Gastrocnemius medialis (tissue), 4 donors: ENCODE measurements at regions not wholly inside any gene's neighbourhood (a gene's known extent, or its start where the extent isn't known, plus 50 kb on each side); places are given as distances from the start of the nearest gene placed in this dataset.

Source experiments
- ATAC-seq, 2 donors: fragments of 150-250 bp; one replicate each; pipeline ENCODE4 v1.9.1; 2016
- DNase-seq, 2 donors: peaks; one replicate each; pipeline ENCODE4 v3.0.0-alpha.2; 2019
- H3K27ac ChIP-seq, 4 donors: fragments of 200-600 bp; sonication (generic); 1 replicate in 1 of 4; 2 replicates in 3 of 4; pipeline ENCODE4 v1.5.1; 2016 to 2018; ENCODE audit warnings: mild to moderate bottlenecking in 2 of 4, moderate library complexity in 1 of 4
- H3K27me3 ChIP-seq, 3 donors: fragments of 200-600 bp; sonication (generic) in 2 of 3; 1 replicate in 1 of 3; 2 replicates in 2 of 3; pipeline versions ENCODE4 v1.5.1 to v1.6.0; 2016 to 2019; ENCODE audit warnings: mild to moderate bottlenecking in 1 of 3, moderate library complexity in 1 of 3
- H3K36me3 ChIP-seq, 2 donors: fragments of 200-600 bp; sonication (generic) in 1 of 2; one replicate each; pipeline ENCODE4 v1.5.1; 2017 to 2018
- H3K4me1 ChIP-seq, 2 donors: fragments of 200-600 bp; sonication (generic) in 1 of 2; one replicate each; pipeline ENCODE4 v1.5.1; 2016 to 2017; ENCODE audit warnings: mild to moderate bottlenecking in 2 of 2
- H3K4me3 ChIP-seq, 4 donors: fragments of 200-600 bp; sonication (generic) in 3 of 4; 1 replicate in 1 of 4; 2 replicates in 3 of 4; pipeline ENCODE4 v1.5.1; 2016 to 2019; ENCODE audit warnings: mild to moderate bottlenecking in 2 of 4
- H3K9me3 ChIP-seq, 3 donors: fragments of 200-600 bp; sonication (generic) in 2 of 3; 1 replicate in 1 of 3; 2 replicates in 2 of 3; pipeline ENCODE4 v1.5.1; 2016 to 2019
- POLR2A ChIP-seq, 2 donors: fragments of 450-650 bp; IDR thresholded peaks; one replicate each; pipeline ENCODE4 v1.6.1; 2017; ENCODE audit warnings: antibody characterized with exemption in 2 of 2, mild to moderate bottlenecking in 2 of 2, moderate library complexity in 2 of 2
- in situ Hi-C, 4 donors: fragments of 200-750 bp; cut with MboI; loops; one replicate each; pipeline versions ENCODE4 v1.15.0 to v1.8.0; 2017; ENCODE audit warnings: low sequenced_read_pairs in 4 of 4
- intact Hi-C: fragments of 100-400 bp; cut with DNase I; formaldehyde crosslinking; loops from one replicate; pipeline ENCODE4 v1.15.1; 2023; ENCODE audit warnings: low total_unique reads
- TF ChIP-seq, protein P1 (sequence below), 5 experiments: fragments of 450-650 bp in 3 of 5; fragments of 200-600 bp in 2 of 5; sonication (generic) in 2 of 5; IDR thresholded peaks in 4 of 5; conservative IDR thresholded peaks in 1 of 5; 1 replicate in 4 of 5; 2 replicates in 1 of 5; pipeline ENCODE4 v1.5.1; 2016 to 2019; ENCODE audit warnings: antibody characterized with exemption in 5 of 5, mild to moderate bottlenecking in 3 of 5, moderate library complexity in 3 of 5

DNA sequence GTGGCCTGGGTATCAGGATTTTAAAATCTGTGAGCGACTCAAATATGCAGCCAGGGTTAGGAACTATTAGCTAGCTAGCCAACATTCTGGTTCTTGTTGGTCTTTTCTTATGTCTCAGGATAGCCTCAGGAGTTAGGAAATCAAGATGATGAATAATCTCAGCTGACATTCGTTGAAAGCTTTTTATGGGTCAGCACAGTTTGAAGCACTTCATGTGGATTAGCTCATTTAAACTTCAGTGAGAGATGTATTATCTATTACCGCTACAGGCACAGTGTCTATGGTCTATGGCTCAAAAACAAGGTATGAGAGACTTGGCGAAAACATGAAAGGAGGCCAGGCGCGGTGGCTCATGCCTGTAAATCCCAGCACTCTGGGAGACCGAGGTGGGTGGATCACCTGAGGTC is 187.5 kb upstream of the THRB start:
- Histone ChIP-seq H3K36me3 (no peaks in the 10 kb centered on the region), H3K4me1 (peaks cover 12 to 15% of the 10 kb centered on the region in 2 donors), H3K4me3 (no peak overlapping the region), H3K9me3 (no peaks in the 10 kb centered on the region), H3K27ac (no peak overlapping the region), H3K27me3 (no peaks in the 10 kb centered on the region)
- no peak for TF ChIP-seq POLR2A (IDR thresholded peaks at IDR 0.05)
- TF ChIP-seq, protein P1, sequence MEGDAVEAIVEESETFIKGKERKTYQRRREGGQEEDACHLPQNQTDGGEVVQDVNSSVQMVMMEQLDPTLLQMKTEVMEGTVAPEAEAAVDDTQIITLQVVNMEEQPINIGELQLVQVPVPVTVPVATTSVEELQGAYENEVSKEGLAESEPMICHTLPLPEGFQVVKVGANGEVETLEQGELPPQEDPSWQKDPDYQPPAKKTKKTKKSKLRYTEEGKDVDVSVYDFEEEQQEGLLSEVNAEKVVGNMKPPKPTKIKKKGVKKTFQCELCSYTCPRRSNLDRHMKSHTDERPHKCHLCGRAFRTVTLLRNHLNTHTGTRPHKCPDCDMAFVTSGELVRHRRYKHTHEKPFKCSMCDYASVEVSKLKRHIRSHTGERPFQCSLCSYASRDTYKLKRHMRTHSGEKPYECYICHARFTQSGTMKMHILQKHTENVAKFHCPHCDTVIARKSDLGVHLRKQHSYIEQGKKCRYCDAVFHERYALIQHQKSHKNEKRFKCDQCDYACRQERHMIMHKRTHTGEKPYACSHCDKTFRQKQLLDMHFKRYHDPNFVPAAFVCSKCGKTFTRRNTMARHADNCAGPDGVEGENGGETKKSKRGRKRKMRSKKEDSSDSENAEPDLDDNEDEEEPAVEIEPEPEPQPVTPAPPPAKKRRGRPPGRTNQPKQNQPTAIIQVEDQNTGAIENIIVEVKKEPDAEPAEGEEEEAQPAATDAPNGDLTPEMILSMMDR (IDR thresholded peaks at IDR 0.05 in 4 of 5, conservative IDR thresholded peaks at IDR 0.05 in 1 of 5) = no peak
- ATAC-seq (no peak), DNase-seq (no peak)
- intact Hi-C loops (loop anchor here (2.0 to 10.0 kb wide), 4 partner anchors 421 to 795 kb away; no protein-coding TSS in a partner anchor), in situ Hi-C loops (loop anchor here (5.0 to 25.0 kb wide), 5 partner anchors 420 to 795 kb away; no protein-coding TSS in a partner anchor)

- Histone ChIP-seq H3K36me3 (no peaks in the 10 kb centered on the region), H3K27me3 (no peaks in the 10 kb centered on the region), H3K4me1 (peaks cover 19 to 22% of the 10 kb centered on the region in 2 donors), H3K9me3 (no peaks in the 10 kb centered on the region), H3K27ac (no peak overlapping the region), H3K4me3 (no peak overlapping the region)
- ATAC-seq (no peak), DNase-seq (no peak)
- in situ Hi-C loops (loop anchor here (5.0 to 25.0 kb wide), 5 partner anchors 421 to 796 kb away; no protein-coding TSS in a partner anchor), intact Hi-C loops (loop anchor here (2.0 to 10.0 kb wide), 4 partner anchors 422 to 796 kb away; no protein-coding TSS in a partner anchor)
- TF ChIP-seq POLR2A (IDR thresholded peaks at IDR 0.05) = no peak
- TF ChIP-seq, protein P1 (IDR thresholded peaks at IDR 0.05 in 4 of 5, conservative IDR thresholded peaks at IDR 0.05 in 1 of 5) = no peak
These were observed 188.4 kb upstream of the THRB start for GRCh38 chr3:24683090-24683489.

DNA sequence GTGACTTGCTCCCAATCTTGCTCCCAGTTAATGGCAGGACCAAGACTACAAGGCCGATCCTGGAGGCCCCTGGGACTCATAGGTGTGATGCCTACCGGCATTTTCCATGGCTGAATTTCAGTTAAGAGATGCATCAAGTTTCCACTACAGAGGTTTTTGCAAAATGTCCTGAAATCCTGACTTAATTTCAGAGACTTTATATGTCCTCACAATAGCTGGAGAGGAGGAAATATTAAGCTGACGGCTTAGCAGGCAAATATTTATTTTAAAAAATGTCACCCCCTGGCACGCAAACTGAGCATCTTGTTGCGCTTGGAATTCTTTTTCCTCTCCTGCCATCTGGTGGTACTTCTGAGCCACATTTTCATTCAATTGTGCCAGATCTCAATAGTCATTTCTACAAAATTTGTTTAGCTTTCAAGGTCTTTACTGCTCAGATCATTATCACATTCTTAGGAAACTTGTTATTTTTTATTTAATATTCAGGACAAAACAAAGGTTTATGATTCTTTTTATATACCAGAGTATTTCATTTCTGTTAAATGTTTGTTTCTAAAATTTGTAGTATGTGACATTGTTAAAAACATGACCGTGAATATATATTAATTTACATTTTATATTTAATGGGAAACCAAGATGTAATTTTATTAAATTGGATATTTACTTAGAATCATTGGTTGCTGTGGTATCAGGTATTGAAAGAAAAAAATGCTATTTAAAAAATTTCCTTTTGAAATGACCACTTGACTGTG is 189.2 kb upstream of the THRB start:
- no peak for DNase-seq

DNA sequence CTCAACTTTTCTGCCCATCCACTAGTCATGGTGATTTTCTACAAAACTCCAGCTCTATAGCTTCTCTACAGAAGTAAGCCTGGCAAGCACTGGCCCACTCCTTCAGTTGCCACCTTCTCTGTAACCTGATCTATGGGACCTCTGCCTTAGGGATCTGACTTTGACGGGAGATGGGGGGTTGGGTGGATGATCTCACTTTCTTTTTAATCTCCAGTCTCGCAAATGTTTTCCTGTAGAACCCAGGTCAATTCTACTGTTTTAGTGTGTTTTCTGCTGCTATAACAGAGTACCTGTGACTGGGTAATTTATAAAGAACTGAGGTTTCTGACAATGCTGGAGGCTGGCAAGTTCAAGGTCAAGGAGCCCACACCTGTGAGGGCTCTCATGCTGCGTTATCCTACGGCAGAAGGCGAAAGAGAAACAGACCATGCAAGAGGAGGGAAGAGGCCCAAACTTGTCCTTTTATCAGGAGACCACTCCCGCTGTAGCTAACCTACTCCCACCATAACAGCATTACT is 189.9 kb upstream of the THRB start:
- DNase-seq (peak in 1 of 2 donors; percentile 26), ATAC-seq (peak; percentile 45 to 79)
- intact Hi-C loops = loop anchor here (1.0 to 10.0 kb wide), 5 partner anchors 162 to 797 kb away; no protein-coding TSS in a partner anchor
- no peaks in the 10 kb centered on the region for H3K9me3 ChIP-seq
- TF ChIP-seq, protein P1 (IDR thresholded peaks at IDR 0.05 in 4 of 5, conservative IDR thresholded peaks at IDR 0.05 in 1 of 5) = no peak
- no peak for TF ChIP-seq POLR2A (IDR thresholded peaks at IDR 0.05)
- in situ Hi-C loops = loop anchor here (5.0 to 25.0 kb wide), 5 partner anchors 422 to 797 kb away; no protein-coding TSS in a partner anchor
- H3K27ac ChIP-seq = no peak overlapping the region
- H3K27me3 ChIP-seq = no peaks in the 10 kb centered on the region
- H3K36me3 ChIP-seq = no peaks in the 10 kb centered on the region
- H3K4me1 ChIP-seq = peaks cover 22 to 28% of the 10 kb centered on the region in 2 donors
- H3K4me3 ChIP-seq = peak overlapping the region in 2 of 4 donors; percentile 4 to 36

More for the DNA sequence above, 189.2 kb upstream of the THRB start:
- H3K36me3 ChIP-seq = no peaks in the 10 kb centered on the region
- H3K4me3 ChIP-seq = no peak overlapping the region
- H3K27me3 ChIP-seq = no peaks in the 10 kb centered on the region
- in situ Hi-C loops (loop anchor here (5.0 to 25.0 kb wide), 5 partner anchors 422 to 797 kb away; no protein-coding TSS in a partner anchor), intact Hi-C loops (loop anchor here (1.0 to 10.0 kb wide), 5 partner anchors 423 to 797 kb away; no protein-coding TSS in a partner anchor)
- H3K27ac ChIP-seq = no peak overlapping the region
- no peaks in the 10 kb centered on the region for H3K9me3 ChIP-seq
- H3K4me1 ChIP-seq = peaks cover 19 to 26% of the 10 kb centered on the region in 2 donors
- ATAC-seq = peak; percentile 43 to 55
- TF ChIP-seq POLR2A (IDR thresholded peaks at IDR 0.05) = no peak
- TF ChIP-seq, protein P1 (IDR thresholded peaks at IDR 0.05 in 4 of 5, conservative IDR thresholded peaks at IDR 0.05 in 1 of 5) = peak in 4 of 5 experiments; percentile 47 to 64 (median 60)
